GM12875 (cell line): ENCODE measurements at regions not wholly inside any gene's neighbourhood (a gene's known extent, or its start where the extent isn't known, plus 50 kb on each side); places are given as distances from the start of the nearest gene placed in this dataset.

ENCODE experiments used
- H3K4me3 ChIP-seq: one replicate; pipeline ENCODE4 v1.5.1; 2011; ENCODE audit warnings: low read depth, low read length, control low read depth
- TF ChIP-seq, protein P1 (sequence below): IDR thresholded peaks from 2 replicates; pipeline ENCODE4 v1.5.1; 2011; ENCODE audit warnings: low read depth, mild to moderate bottlenecking, control low read depth, inconsistent platforms, low read length, moderate library complexity, borderline replicate concordance; ENCODE audit not compliant: insufficient read depth

DNA sequence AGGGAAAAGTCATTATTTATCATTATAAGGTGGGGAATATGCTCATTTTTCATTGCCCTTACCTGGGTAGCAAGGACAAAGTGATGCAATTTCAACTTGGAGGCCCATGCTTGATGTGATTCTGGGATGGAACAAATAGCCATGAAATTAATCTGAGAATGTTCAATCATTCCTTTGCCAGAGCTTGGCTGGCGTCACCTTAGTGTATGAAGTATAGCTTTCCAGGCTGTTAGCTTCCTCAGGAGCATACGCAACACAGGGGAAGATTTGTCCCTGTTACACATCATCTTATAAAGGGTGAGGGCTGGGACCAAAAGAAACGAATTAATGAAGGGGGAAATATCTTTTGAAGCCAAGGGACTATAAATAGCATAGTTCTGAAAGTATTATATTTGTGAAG lies 91.4 kb upstream of the DEPDC1 start:
- H3K4me3 ChIP-seq = no peak overlapping the region

DNA sequence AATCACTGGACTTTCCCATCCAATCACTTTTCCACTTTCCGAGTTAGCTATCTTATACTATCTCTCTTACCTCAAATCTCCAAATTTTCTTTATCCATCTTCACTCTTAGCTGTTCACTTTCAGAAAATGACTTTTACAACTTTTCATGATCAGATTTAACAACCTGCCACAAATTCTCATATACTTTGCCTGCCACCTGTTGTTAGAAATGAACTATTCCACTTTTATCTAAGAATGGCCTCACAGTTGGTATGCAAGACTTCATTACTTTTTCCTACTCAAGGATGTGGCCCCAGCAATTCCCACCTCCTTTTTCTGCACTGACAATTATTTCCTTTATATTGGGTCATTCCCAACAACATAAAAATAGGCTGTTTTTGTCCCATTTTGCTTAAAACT lies 93.6 kb upstream of the DEPDC1 start:
- no peak overlapping the region for H3K4me3 ChIP-seq
- TF ChIP-seq, protein P1, sequence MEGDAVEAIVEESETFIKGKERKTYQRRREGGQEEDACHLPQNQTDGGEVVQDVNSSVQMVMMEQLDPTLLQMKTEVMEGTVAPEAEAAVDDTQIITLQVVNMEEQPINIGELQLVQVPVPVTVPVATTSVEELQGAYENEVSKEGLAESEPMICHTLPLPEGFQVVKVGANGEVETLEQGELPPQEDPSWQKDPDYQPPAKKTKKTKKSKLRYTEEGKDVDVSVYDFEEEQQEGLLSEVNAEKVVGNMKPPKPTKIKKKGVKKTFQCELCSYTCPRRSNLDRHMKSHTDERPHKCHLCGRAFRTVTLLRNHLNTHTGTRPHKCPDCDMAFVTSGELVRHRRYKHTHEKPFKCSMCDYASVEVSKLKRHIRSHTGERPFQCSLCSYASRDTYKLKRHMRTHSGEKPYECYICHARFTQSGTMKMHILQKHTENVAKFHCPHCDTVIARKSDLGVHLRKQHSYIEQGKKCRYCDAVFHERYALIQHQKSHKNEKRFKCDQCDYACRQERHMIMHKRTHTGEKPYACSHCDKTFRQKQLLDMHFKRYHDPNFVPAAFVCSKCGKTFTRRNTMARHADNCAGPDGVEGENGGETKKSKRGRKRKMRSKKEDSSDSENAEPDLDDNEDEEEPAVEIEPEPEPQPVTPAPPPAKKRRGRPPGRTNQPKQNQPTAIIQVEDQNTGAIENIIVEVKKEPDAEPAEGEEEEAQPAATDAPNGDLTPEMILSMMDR = no peak

More for the DNA sequence above, 91.4 kb upstream of the DEPDC1 start:
- TF ChIP-seq, protein P1 = no peak

DNA sequence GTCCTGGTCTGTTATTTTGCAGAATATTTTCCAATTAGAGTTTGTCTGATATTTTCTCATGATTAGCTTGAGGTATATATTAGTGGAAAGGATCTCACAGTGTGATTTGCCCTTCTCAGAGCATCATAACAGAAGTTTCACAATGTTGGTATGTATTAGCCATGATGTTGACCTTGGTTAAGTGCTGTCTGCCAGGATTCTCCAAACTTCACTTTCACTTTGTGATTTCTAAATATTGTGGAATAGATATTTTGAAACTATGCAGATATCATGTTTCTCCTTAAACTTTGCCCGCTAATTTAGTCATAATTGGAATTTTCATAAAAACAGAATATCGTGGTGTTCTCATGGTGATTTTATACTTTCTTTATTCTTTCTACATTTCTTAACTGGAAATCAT lies 98.0 kb upstream of the DEPDC1 start:
- H3K4me3 ChIP-seq = no peak overlapping the region
- TF ChIP-seq, protein P1 = no peak

GRCh38 chr1:68600049-68600661 lies 103.3 kb upstream of the DEPDC1 start:
- H3K4me3 ChIP-seq = no peak overlapping the region
- TF ChIP-seq, protein P1 = peak; percentile 44; the same call in 1 of the 2 replicates

DNA sequence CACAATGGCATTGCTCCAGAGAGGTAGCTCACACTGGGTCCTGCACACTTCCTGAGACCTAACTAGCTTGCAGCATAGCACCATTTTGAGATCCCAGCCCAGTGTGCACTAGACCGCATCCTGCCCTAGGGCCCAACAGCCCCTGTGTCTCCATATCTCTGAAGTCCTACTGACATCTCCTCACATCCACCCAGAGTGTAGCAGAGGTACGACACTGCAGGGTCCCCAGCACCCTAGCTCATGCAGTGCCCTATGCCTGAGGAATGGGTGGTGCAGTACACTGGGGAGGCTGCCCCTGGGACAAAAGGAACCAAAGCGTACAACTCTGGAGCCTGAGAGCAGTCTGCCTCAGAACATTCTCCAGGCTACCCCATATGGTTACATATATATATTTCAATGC lies 111.4 kb upstream of the DEPDC1 start:
- TF ChIP-seq, protein P1 = no peak

DNA sequence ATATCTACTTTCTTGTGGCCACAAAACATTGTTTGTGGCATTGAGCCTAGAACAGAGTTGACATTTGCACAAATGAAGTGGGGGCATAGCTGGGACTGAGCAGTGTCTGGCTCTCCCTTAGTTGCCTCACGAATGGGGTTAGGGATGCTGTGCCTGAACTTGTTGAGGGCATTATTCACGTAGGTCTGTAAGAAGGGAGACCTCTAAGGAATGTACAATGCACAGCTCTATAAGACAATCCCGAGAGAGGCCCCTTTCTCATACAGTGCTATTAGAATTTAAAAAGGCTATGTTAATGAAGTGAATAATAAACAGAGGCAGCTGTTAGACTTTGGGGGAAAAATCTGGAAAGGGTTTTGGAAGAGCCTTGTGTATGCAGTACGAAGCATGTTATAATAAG lies 118.4 kb upstream of the DEPDC1 start:
- TF ChIP-seq, protein P1 = no peak

More for the DNA sequence above, 111.4 kb upstream of the DEPDC1 start:
- H3K4me3 ChIP-seq = no peak overlapping the region

DNA sequence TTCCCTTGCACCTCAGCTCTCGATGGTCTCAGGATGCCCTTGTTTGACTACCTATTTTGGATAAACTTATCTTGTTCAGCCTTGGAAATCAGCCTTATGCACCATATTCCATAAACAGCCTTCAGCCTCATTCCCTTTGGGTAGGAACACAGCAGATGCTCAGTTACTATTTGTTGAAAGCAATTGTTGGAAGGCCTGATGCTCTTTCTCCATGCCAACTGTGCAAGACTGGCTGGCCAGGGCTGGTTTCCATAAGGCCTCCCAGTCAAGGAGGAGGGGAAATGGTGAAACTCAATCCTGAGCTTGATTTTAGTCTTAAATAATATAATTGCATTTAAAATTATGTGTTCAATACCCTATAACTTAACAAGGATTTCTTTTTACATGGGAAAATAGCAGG lies 121.1 kb upstream of the DEPDC1 start:
- TF ChIP-seq, protein P1 = no peak
- H3K4me3 ChIP-seq = no peak overlapping the region

More for the DNA sequence above, 118.4 kb upstream of the DEPDC1 start:
- H3K4me3 ChIP-seq = no peak overlapping the region
